Suppressor macrophage treated with lipopolysaccharide for 4 hours (primary cell): ENCODE measurements at regions not wholly inside any gene's neighbourhood (a gene's known extent, or its start where the extent isn't known, plus 50 kb on each side); places are given as distances from the start of the nearest gene placed in this dataset.

ENCODE experiments used
- DNase-seq: peaks from one replicate; pipeline ENCODE4 v3.0.0-alpha.2; 2020

- no peak for DNase-seq
Measured at GRCh38 chr3:194982472-194982871, 288.5 kb downstream of the XXYLT1 start.

GRCh38 chr3:194983121-194983520, 287.8 kb downstream of the XXYLT1 start:
- no peak for DNase-seq

GRCh38 chr3:194983620-194984019, 287.3 kb downstream of the XXYLT1 start:
- no peak for DNase-seq

GRCh38 chr3:194984066-194984465, 286.9 kb downstream of the XXYLT1 start:
- DNase-seq = no peak

GRCh38 chr3:194984622-194985021, 286.3 kb downstream of the XXYLT1 start:
- DNase-seq = no peak

GRCh38 chr3:194985031-194985578, 285.9 kb downstream of the XXYLT1 start:
- DNase-seq = peak; percentile 53

- DNase-seq = peak; percentile 19
Measured at GRCh38 chr3:194986208-194987043, 284.5 kb downstream of the XXYLT1 start.

GRCh38 chr3:194987571-194988494, 283.1 kb downstream of the XXYLT1 start:
- DNase-seq = no peak

GRCh38 chr3:194988495-194989165, 282.3 kb downstream of the XXYLT1 start:
- DNase-seq = no peak

GRCh38 chr3:194989241-194989640, 281.7 kb downstream of the XXYLT1 start:
- DNase-seq = no peak

GRCh38 chr3:194990454-194991337, 280.3 kb downstream of the XXYLT1 start:
- no peak for DNase-seq

- DNase-seq = no peak
Measured at GRCh38 chr3:194991338-194991654, 279.7 kb downstream of the XXYLT1 start.

- DNase-seq = no peak
Measured at GRCh38 chr3:194993896-194994295, 277.1 kb downstream of the XXYLT1 start.

GRCh38 chr3:194994551-194994981, 276.4 kb downstream of the XXYLT1 start:
- DNase-seq = no peak

GRCh38 chr3:194995334-194995733, 275.6 kb downstream of the XXYLT1 start:
- no peak for DNase-seq

GRCh38 chr3:194995922-194996321, 275.0 kb downstream of the XXYLT1 start:
- DNase-seq = no peak

- no peak for DNase-seq
Measured at GRCh38 chr3:194996746-194997145, 274.2 kb downstream of the XXYLT1 start.

- no peak for DNase-seq
Measured at GRCh38 chr3:194998417-194998816, 272.5 kb downstream of the XXYLT1 start.

- DNase-seq = no peak
Measured at GRCh38 chr3:194998948-194999347, 272.0 kb downstream of the XXYLT1 start.

- no peak for DNase-seq
Measured at GRCh38 chr3:194999491-194999890, 271.5 kb downstream of the XXYLT1 start.

- no peak for DNase-seq
Measured at GRCh38 chr3:195001261-195001660, 269.7 kb downstream of the XXYLT1 start.
